ENCODE measurements at regions not wholly inside any gene's neighbourhood (a gene's known extent, or its start where the extent isn't known, plus 50 kb on each side); places are given as distances from the start of the nearest gene placed in this dataset.
"Not testable (repeated sequence)": the region's sequence is repeated elsewhere in the genome, so short reads cannot be mapped to it uniquely, and the experiment has no call there.

DNA sequence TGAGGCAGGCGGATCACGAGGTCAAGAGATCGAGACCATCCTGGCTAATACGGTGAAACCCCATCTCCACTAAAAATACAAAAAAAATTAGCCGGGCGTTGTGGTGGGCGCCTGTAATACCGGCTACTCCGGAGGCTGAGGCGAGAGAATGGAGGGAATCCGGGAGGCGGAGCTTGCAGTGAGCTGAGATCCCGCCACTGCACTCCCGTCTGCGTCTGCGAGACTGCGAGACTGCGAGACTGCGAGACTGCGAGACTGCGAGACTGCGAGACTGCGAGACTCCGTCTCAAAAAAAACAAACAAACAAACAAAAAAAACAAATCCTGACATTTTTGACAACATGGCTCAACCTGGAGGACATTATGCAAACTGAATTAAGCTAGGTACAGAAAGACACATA is 1606.2 kb downstream of the STIM2 start:
- not testable (repeated sequence) for DNase-seq (ENCODE audit: low read depth, low spot score)

DNA sequence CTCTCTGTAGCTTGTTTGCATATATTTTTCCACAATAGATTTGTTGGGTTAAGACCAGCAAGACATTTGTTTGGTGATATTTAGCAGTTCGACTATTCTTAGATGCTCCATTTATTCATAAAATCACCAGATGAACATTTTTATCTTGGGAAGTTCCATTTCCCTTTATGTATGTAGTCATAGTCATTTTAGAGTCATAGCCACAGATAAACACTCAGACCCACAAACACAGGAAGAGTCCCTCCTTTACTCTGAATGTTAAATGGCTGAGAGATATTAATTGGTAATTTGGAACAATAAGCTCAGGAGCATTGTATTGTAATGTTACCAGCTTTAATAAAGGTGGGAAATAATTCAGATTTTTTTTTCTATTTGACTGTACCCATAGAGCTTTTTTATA is 1608.7 kb downstream of the STIM2 start:
- no peak for DNase-seq (ENCODE audit: low read depth, low spot score)

DNA sequence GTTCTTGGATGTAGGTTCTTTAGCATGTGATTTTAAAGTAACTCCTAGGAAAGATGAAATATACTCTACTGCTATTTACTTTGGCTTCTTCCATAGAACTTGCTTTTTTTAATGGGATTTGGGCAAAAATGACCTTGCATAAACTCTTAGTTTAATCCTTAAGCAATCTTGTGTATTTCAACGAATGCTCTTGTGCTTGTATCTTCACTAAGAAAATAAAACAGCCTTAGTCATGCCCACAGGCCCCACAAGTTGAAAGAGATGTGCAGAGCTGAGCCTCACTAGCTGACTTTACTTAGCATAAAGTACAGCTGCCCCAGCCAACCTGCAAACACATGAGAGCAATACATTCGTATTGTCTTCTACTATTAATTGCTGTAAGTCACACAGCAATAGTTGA is 1609.2 kb downstream of the STIM2 start:
- DNase-seq (ENCODE audit: low read depth, low spot score) = no peak

DNA sequence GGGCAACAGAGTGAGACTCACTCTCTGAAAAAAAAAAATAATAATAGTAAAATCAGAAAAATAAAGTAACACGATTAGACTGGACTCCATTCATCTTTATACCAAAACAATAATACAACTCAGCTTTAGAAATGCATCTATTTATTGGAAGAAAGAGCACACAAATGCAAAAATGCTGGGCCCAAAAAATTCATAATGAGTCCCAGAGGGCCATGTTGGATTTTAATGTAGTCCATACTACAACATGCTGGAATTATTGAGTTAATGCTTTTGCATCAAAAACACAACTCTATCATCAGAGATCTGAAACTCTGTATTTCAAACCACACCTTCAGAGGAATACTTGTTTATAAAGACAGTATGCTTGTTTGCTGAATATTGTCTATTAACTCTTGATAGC is 1614.7 kb downstream of the STIM2 start:
- DNase-seq (ENCODE audit: low read depth, low spot score) = no peak

DNA sequence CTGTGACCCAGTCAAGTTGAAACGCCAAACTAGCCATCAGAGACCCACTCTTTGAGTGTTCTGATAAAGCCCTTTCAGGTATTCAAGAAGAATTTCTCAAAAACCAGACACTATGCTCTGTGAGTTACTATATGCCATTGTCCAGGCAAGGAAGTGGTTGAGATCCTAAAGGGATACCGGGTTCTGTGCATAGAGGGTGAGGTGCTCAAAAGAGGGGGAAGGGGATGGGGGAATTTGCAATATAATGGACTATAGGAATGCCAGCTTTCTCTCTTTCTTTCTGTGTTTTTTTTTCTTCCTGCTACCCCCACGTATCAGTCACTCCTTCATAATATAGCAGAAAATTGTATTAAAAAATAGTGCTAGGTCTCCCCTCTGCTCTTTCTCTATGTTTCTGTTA is 1619.0 kb downstream of the STIM2 start:
- no peak for DNase-seq (ENCODE audit: low read depth, low spot score)

DNA sequence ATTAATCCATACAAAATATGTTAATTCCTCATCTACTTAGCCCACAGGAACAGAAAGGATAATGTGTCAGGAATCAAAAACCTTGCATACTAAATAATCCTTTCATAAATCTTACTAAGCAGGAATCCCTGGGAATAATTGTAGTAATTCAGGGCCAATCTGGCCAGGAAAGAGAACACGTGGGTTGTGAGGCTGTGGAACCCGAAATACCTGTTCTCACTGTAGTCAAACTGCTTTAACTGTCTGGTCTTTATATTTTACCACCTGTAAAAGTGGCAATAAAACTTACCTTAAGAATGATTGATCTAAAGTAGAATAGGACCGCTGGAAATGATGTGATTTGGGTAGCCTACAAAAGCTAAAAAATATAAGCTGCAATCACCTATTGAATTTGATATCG is 1620.9 kb downstream of the STIM2 start:
- DNase-seq (ENCODE audit: low read depth, low spot score) = no peak

DNA sequence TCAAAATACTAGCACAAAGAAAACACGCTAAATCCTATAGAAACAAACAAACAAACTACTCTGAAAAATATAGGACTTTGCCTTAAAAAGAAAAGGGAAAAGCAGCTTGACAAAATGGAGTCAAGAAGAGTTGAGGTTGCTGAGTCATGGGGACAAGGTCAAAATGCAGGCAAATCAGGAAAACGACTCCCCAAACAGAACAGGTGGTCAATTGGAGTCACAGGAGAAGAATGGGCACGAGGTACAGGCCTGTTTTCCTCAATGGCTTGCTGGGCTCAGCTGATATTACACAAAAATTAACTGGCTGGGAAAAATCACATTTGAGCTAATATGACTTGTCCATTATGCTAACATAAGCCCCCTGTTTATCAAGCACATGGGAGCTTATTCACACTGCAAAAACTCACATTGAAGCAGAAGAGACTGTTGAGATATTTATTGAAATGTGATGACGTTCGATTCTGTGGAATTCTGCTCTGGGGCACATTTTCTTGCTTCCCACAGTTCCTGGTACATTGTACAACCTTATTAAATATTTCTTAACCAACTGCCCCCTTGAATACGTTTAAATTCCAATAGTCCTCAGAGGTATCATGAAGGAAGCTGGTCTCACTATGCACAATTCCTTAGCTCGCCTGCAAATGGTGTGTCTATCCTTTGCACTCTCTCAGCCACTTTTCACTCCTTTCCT is 1622.1 kb downstream of the STIM2 start:
- no peak for DNase-seq (ENCODE audit: low read depth, low spot score)

DNA sequence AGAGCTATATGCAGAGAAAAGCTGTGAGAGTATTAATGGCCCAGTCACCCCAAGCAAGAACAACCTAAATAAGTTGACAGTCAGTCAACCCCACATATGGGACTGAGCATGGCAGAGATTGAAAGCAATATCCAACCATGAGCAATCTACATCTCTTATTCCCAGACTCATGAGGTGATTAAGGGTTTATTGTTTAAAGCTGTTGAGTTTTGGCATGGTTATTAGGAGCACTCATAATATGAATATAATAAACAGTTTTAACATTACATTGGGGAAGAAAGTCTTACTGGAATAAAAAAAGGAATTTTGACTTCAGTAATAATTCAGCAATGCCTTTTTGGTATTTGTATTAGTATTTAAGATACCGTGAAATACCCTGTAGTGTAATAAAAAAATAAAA is 1627.4 kb downstream of the STIM2 start:
- no peak for DNase-seq (ENCODE audit: low read depth, low spot score)

DNA sequence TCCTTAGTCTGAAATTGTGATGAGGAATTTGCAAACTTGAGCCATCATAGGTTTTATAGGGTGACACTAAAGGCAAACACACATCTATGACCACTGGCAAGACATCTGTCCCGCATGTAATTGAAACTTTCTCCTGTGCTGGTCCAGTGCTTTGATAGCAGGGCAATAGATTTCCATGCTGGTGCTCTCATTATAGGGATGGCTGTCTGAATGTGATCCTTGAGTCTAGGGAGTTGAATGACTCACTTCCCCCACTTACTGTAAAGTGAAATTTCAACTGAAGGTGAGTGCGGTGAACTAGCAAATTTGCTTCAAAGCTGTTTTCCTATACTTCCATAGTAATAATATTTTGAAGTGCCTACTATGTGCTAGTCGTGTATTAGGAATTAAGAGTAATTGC is 1630.0 kb downstream of the STIM2 start:
- DNase-seq (ENCODE audit: low read depth, low spot score) = no peak

DNA sequence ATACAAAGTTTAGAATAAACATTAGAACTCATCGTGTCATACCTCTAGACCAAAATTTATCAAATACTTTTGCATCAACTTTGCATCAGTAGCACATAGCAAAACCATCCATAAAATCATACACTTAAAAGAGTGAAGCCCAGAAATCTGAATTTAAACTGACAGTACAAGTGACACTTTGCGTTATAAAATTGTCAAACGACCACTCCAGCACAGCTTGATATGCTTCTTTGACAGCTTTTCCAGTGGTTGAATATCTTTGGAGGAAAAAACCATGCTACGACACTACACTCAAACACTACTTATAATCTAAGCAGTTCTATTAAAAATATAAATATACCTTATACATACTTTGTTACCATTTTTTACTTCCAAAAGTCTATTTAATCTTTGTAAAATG is 1644.4 kb downstream of the STIM2 start:
- DNase-seq (ENCODE audit: low read depth, low spot score) = no peak

DNA sequence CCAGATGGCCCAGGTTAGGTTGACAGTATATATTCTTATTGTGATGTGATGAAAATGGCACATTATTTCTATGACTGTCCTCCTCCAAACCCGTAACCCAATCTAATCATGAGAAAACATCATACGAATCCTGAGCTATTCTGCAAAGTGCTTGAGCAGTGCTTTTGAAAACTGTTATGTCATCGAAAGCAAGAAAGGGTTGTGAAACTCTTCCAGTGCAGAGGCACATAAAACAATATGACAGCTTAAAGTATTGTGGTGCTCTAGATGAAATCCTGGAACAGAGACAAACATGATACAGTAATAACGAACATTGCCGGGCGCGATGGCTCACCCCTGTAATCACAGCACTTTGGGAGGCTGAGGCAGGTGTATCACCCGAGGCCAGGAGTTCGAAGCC is 1648.0 kb downstream of the STIM2 start:
- no peak for DNase-seq (ENCODE audit: low read depth, low spot score)

DNA sequence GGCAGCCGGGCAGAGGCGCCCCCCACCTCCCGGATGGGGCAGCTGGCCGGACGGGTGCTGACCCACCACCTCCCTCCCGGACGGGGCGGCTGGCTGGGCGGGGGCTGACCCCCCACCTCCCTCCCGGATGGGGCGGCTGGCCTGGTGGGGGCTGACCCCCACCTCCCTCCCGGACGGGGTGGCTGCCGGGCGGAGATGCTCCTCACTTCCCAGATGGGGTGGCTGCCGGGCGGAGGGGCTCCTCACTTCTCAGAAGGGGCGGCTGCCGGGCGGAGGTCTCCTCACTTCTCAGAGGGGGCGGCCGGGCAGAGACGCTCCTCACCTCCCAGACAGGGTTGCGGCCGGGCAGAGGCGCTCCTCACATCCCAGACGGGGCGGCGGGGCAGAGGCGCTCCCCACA is 1654.1 kb downstream of the STIM2 start:
- not testable (repeated sequence) for DNase-seq (ENCODE audit: low read depth, low spot score)

DNA sequence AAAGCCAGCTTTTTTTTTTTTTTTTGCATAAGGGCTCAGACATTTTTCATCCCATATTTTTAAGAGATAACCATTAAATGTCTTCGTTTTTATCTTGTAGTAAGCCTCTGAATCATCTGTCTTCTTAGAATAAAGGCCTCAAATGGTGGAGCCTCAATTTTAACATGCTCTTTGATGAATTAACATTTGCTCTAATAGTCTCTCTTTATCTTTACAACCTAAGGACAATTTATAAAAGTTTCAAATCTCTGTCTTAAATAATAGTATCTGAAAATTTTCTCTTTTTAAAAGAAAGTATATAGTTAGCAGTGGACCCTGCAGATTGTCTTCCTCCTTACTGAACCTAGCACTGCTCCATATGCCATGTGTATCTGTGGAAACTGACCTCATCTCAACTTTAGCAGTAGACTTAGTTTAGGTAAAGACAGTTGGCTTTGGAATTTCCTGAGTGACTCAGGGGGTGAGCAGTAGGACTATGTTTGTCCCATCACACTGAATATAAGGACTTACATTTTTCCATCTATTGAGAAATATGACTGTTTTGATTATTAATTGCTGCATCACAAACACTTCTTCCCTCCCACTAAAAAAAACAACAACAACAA is 1658.0 kb downstream of the STIM2 start:
- DNase-seq (ENCODE audit: low read depth, low spot score) = no peak

DNA sequence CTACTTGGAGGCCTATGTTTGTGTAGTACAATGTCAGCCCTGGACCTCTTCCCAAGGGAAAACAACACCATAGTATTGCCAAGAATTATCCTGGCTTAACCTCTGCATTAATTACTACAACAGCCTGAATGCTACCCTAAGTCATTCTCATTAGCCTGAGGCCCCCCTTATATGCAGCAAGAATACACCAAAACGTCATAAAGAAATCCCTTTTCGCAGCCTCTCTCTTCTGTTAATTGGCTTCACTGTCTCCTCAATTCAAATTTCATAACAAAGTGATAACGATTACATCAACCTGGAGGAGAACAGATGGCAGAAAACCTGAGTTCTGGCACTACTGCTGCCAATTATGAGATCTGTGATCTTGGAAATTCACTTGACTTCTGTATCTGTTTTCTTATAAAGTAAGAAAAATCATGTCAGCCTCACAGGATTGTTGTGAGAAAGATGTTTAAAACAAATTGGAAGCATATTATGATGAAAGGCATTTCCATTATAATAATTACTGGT is 1663.1 kb downstream of the STIM2 start:
- no peak for DNase-seq (ENCODE audit: low read depth, low spot score)

DNA sequence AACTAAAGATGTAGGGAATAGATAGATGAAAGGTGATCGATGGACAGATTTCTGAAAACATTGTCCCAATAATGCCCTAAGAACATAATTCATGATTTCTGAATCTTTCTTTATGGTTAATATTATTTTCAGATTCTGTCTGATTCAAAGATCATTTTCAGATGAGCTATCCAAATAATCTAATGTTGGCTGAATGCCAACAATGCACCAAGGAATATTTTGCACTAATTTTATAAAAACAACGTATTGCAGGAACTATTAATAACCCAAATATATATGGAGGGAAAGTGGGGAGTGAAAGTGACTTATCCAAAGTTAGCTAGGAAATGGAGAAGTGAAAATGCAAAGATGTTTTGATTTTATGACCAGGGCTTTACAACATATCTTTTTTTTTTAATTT is 1675.5 kb downstream of the STIM2 start:
- DNase-seq (ENCODE audit: low read depth, low spot score) = no peak

DNA sequence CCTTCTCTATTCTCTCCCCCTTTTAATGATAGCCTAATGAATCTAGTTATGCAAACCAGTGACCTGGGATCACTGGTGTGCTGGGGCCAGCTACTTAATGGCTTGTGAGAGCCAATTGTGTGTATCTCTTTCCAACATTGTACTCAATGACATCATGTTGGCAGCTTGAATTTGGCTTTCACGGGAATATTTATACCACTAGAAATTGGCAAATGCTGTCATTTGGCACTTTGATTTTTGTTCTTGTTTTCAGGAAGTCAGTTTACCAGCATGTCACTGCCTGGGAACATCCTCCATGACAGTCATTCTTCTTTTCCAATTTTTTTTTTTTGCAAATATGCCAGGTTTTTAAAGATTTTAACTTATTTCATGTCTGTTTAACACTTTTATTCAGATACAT is 1685.3 kb downstream of the STIM2 start:
- no peak for DNase-seq (ENCODE audit: low read depth, low spot score)

DNA sequence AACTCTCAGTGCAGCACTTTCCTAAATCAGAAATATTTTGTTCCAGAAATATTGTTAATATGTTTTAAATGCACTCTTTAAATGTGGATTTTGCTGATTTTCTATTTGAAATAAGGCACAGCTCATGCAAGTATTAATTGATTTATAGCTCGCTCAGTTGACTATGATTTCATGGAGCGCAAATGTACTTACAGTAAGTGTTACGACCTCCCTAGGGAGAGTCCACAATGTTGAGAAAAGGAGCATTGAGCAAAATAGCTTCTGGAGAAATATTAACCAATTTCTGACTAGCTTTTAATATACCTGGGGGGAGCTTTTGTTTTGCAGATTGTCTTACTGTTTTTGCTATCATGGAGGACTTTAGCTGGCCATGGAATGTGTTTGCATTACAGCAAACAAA is 1687.5 kb downstream of the STIM2 start:
- no peak for DNase-seq (ENCODE audit: low read depth, low spot score)

DNA sequence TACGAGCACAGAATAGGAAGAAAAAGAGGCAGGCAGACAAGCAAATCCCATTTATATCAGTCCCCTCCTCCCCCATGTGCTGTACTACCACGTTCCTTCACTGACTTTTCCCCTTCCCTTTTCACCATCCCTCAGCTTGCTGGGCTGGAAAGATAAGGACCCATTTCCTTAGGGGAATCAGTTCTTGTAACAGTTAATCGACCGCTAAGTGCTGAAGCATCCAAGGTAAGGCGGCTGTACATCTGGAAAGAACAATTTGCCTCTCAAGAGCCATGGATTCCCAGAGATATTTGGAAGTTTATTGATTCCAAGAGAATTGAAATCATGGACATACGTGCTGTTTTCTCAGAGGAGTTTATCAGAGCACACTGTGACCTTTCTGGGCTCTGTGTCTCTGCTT is 1688.0 kb downstream of the STIM2 start:
- no peak for DNase-seq (ENCODE audit: low read depth, low spot score)

DNA sequence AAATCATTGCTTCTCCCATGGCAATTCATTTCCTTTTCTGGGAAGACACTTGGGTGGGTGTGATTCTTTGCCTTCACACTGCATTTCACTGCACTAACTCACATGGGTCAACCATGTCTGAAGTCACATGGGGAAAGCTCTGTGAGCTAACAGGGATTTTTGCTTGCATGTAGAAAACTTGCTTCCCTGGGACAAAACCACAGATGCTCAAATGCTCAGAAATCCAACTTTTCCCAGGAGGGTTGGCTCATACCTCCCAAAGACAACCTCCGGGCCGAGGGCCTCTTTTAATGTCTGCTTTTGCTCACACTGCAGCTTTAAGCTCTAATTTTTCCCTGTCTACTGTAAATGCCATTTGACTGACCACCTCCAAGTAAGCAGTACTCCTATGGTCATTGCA is 1695.2 kb downstream of the STIM2 start:
- peak; percentile 1 for DNase-seq (ENCODE audit: low read depth, low spot score)

DNA sequence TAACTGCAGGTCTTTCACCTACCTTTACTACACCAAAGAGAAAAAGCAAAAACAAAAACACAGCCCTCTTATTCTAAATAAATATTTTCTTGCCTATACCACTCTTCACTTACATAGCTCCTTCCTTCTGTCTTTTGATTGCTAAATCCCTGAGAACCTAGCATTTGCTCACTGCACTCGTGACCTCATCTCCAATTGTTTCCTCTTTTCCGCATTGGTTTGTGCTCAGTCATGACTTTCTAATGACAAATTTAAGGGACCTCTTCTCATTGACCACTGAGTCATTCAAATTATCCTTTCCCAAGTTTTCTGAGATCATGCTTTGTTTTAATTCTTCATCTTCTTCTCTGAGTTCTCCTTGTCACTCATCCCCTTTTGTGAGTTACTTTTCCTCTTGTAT is 1697.1 kb downstream of the STIM2 start:
- no peak for DNase-seq (ENCODE audit: low read depth, low spot score)

DNA sequence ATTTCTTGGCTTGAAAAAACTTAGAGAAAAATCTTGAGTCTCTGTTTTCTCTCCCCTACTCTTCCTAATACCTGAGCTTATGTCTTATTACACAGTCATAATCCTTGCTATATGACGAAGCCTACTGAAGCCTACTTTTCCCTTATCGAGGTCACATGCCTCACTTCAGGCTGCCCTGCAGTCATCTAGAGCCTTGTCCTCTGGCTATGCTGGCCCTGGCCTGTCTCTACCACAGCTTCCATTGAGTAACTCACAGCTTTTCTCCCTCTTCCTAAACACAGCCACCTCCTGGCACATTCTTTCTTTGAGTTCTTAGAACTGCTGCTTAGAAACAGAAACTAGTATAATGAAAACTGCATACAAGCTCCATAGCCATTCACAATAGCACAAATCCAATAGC is 1698.3 kb downstream of the STIM2 start:
- no peak for DNase-seq (ENCODE audit: low read depth, low spot score)

DNA sequence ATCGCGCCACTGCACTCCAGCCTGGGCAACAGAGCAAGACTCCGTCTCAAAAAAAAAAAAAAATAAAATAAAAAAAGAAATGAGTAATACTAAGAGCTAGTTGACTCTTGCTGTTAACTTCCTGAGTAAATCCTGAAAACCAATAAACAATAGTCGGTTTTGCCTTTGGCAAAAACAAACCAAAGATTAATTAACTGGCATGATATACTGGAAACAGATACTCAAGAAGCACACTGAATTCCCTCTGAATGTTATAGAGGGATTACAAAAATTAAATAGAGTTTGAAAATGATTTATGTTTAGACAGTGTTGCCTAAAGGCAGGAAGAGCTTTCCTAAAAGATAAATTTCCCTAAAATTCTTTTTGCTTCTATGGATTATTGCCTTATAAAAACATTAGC is 1702.3 kb downstream of the STIM2 start:
- no peak for DNase-seq (ENCODE audit: low read depth, low spot score)

DNA sequence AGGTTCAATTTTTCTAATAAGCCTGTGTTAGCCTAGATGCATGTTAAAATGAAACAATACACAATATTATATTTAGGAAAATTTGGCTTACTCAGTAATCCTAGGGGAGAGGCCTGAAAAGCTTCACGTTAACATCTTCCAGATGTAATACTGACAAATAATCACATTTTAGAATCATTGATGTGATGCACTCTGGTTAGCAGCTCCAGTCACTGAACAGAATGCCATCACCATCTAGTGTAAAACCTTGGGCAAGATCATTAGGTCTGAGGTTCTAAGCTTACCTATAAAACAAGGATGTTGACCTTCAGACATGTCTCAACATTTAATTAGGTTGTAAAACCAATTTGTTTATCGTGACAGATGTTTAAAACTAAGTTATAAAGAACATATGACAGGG is 1704.8 kb downstream of the STIM2 start:
- no peak for DNase-seq (ENCODE audit: low read depth, low spot score)

DNA sequence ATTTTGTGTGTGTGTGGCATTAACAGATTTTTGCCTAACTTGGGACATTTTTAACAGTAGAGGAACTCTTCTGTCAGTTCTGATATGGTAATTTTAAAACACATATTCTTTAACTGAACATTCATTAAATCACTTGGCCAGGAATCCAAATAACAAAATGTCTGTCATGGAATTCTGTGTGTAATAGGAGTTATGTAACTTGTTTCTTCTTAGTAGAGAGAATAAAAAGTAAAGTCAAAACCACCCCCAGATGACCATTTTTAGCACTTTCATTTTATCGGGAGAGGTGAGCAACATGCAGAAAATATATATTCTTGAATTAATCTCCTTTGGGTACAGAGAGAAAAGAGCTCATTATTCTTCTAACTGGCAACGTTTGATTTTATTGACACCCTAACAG is 1740.3 kb downstream of the STIM2 start:
- no peak for DNase-seq (ENCODE audit: low read depth, low spot score)

All from smooth muscle cell of the brain vasculature (primary cell).